Spleen (tissue), 7 donors: ENCODE measurements at regions not wholly inside any gene's neighbourhood (a gene's known extent, or its start where the extent isn't known, plus 50 kb on each side); places are given as distances from the start of the nearest gene placed in this dataset.

Experiments used
- CTCF ChIP-seq, 11 experiments: fragments of 200-600 bp in 7 of 11; fragments of 450-650 bp in 4 of 11; sonication (generic) in 4 of 11; IDR thresholded peaks in 8 of 11; conservative IDR thresholded peaks in 3 of 11; 1 replicate in 7 of 11; 2 replicates in 4 of 11; pipeline versions ENCODE4 v1.4.0 to v1.8.0; 2016 to 2021; ENCODE audit warnings: antibody characterized with exemption in 11 of 11, inconsistent platforms in 4 of 11, mild to moderate bottlenecking in 1 of 11
- POLR2AphosphoS5 ChIP-seq, 3 donors: sonication (generic); formaldehyde crosslinking; IDR thresholded peaks; one replicate each; pipeline ENCODE4 v1.5.1; 2017; ENCODE audit warnings: antibody characterized with exemption in 3 of 3
- donor health status: DM: no; HTN: no; CAD: no; lungs with moderate emphysema.
- donor health status: DM: no; HTN: no; CAD: no.
- donor health status: DM: no; HTN: no; CAD: no.

GRCh38 chr3:144552346-144553057 is 580.9 kb downstream of the DIPK2A start:
- TF ChIP-seq CTCF (IDR thresholded peaks at IDR 0.05 in 8 of 11, conservative IDR thresholded peaks at IDR 0.05 in 3 of 11) (no peak), POLR2AphosphoS5 (IDR thresholded peaks at IDR 0.05) (no peak)
